HG02973 (cell line): ENCODE measurements at regions not wholly inside any gene's neighbourhood (a gene's known extent, or its start where the extent isn't known, plus 50 kb on each side); places are given as distances from the start of the nearest gene placed in this dataset.

Experiments used
- ATAC-seq: cut with Tn5 transposase; IDR thresholded peaks from one replicate; pipeline ENCODE4 v1.9.1; 2021; ENCODE audit warnings: moderate library complexity; ENCODE audit not compliant: unreplicated experiment

GRCh38 chr9:115913696-115914095 is 239.9 kb upstream of the PAPPA start:
- no peak for ATAC-seq

GRCh38 chr9:115914291-115914690 is 239.3 kb upstream of the PAPPA start:
- ATAC-seq, result no peak

- no peak for ATAC-seq
Observed at GRCh38 chr9:115921301-115921700, 232.3 kb upstream of the PAPPA start.

- no peak for ATAC-seq
Observed at GRCh38 chr9:115922444-115922843, 231.1 kb upstream of the PAPPA start.

GRCh38 chr9:115923410-115923809 is 230.2 kb upstream of the PAPPA start:
- ATAC-seq, result no peak

GRCh38 chr9:115923903-115924668 is 229.5 kb upstream of the PAPPA start:
- no peak for ATAC-seq

- no peak for ATAC-seq
Observed at GRCh38 chr9:115924669-115924987, 229.0 kb upstream of the PAPPA start.

- ATAC-seq, result no peak
Observed at GRCh38 chr9:115925424-115925823, 228.2 kb upstream of the PAPPA start.

- no peak for ATAC-seq
Observed at GRCh38 chr9:115930472-115930871, 223.1 kb upstream of the PAPPA start.

GRCh38 chr9:115938479-115938878 is 215.1 kb upstream of the PAPPA start:
- ATAC-seq, result no peak

- no peak for ATAC-seq
Observed at GRCh38 chr9:115939065-115939765, 214.4 kb upstream of the PAPPA start.

- no peak for ATAC-seq
Observed at GRCh38 chr9:115941561-115942315, 211.9 kb upstream of the PAPPA start.

- no peak for ATAC-seq
Observed at GRCh38 chr9:115943431-115944165, 210.0 kb upstream of the PAPPA start.

GRCh38 chr9:115944166-115944948 is 209.2 kb upstream of the PAPPA start:
- no peak for ATAC-seq

- no peak for ATAC-seq
Observed at GRCh38 chr9:115945009-115945431, 208.6 kb upstream of the PAPPA start.

- ATAC-seq, result no peak
Observed at GRCh38 chr9:115946530-115946929, 207.1 kb upstream of the PAPPA start.

GRCh38 chr9:115951977-115952376 is 201.6 kb upstream of the PAPPA start:
- ATAC-seq, result no peak

GRCh38 chr9:115952430-115953292 is 200.9 kb upstream of the PAPPA start:
- ATAC-seq, result no peak

- no peak for ATAC-seq
Observed at GRCh38 chr9:115956371-115956770, 197.2 kb upstream of the PAPPA start.
